Sigmoid colon (tissue), 6 donors: ENCODE measurements at regions not wholly inside any gene's neighbourhood (a gene's known extent, or its start where the extent isn't known, plus 50 kb on each side); places are given as distances from the start of the nearest gene placed in this dataset.

ENCODE experiments used
- DNase-seq: peaks from one replicate; pipeline ENCODE4 v3.0.0-alpha.2; 2019
- H3K27ac ChIP-seq, 4 donors: fragments of 200-600 bp; sonication (generic); one replicate each; pipeline ENCODE4 v1.5.1; 2016 to 2019; ENCODE audit warnings: mild to moderate bottlenecking in 1 of 4
- H3K27me3 ChIP-seq, 3 donors: fragments of 200-600 bp; sonication (generic); one replicate each; pipeline ENCODE4 v1.5.1; 2019; ENCODE audit warnings: mild to moderate bottlenecking in 1 of 3
- H3K36me3 ChIP-seq, 4 donors: fragments of 200-600 bp; sonication (generic); one replicate each; pipeline ENCODE4 v1.5.1; 2016 to 2019
- H3K4me1 ChIP-seq, 4 donors: fragments of 200-600 bp; sonication (generic); one replicate each; pipeline ENCODE4 v1.5.1; 2017 to 2019
- H3K4me3 ChIP-seq, 4 donors: fragments of 200-600 bp; sonication (generic); one replicate each; pipeline ENCODE4 v1.5.1; 2017 to 2019; ENCODE audit warnings: mild to moderate bottlenecking in 2 of 4, moderate library complexity in 1 of 4
- H3K9me3 ChIP-seq, 4 donors: fragments of 200-600 bp in 3 of 4; sonication (generic) in 3 of 4; one replicate each; pipeline versions ENCODE4 v1.5.1 to v1.6.1; 2013 to 2019
- EP300 ChIP-seq, 4 donors: sonication (generic); formaldehyde crosslinking; IDR thresholded peaks; one replicate each; pipeline ENCODE4 v1.6.1; 2017; ENCODE audit warnings: antibody characterized with exemption in 4 of 4
- POLR2A ChIP-seq, 2 donors: fragments of 450-650 bp; IDR thresholded peaks; one replicate each; pipeline ENCODE4 v1.6.1; 2016; ENCODE audit warnings: antibody characterized with exemption in 2 of 2, mild to moderate bottlenecking in 2 of 2, moderate library complexity in 2 of 2
- POLR2AphosphoS5 ChIP-seq, 4 donors: sonication (generic); formaldehyde crosslinking; IDR thresholded peaks; one replicate each; pipeline ENCODE4 v1.6.1; 2017; ENCODE audit warnings: antibody characterized with exemption in 4 of 4
- WGBS, 2 donors: extraction: QIAGEN DNeasy Blood & Tissue Kit; methylation state at CpG; one replicate each; pipeline ENCODE4 v1.1.7; 2013; 5-methylcytosine and 5-hydroxymethylcytosine counted together
- intact Hi-C: fragments of 100-400 bp; cut with DNase I; formaldehyde crosslinking; loops from one replicate; pipeline ENCODE4 v1.15.1; 2023
- TF ChIP-seq, protein P1 (sequence below), 4 experiments: fragments of 450-650 bp in 3 of 4; fragments of 200-600 bp in 1 of 4; IDR thresholded peaks; one replicate each; pipeline ENCODE4 v1.5.1; 2016 to 2019; ENCODE audit warnings: antibody characterized with exemption in 4 of 4, mild to moderate bottlenecking in 3 of 4, moderate library complexity in 2 of 4
- donor health status: healthy with polysubstance abuse.
- donor health status: healthy.

DNA sequence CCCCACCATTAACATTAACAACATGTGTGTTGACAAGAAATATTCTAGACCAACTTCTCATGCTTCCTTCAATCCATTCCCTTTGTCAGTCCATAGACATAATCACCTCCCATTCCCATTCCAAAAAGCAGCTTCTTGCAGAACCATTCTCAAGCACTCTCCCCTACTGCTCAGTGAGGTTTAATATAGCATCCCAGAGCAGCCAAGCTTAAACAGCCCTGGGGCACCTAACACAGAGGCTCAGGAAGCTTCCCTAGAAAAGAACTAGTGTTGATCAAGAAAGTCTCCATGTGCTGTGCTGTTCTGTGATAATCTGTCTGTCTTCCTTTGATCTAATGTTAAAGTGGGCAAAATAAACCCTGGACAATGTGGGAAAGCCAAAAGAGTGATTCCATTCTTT is 174.2 kb upstream of the NOCT start:
- intact Hi-C loops = no loop called here
- no peak for DNase-seq
- H3K4me3 ChIP-seq = no peak overlapping the region
- no peaks in the 10 kb centered on the region for H3K36me3 ChIP-seq
- no peaks in the 10 kb centered on the region for H3K27me3 ChIP-seq
- no peaks in the 10 kb centered on the region for H3K9me3 ChIP-seq
- H3K27ac ChIP-seq = no peak overlapping the region
- TF ChIP-seq EP300 (IDR thresholded peaks at IDR 0.05) (no peak), POLR2AphosphoS5 (IDR thresholded peaks at IDR 0.05) (no peak), POLR2A (IDR thresholded peaks at IDR 0.05) (no peak)
- no peaks in the 10 kb centered on the region for H3K4me1 ChIP-seq

DNA sequence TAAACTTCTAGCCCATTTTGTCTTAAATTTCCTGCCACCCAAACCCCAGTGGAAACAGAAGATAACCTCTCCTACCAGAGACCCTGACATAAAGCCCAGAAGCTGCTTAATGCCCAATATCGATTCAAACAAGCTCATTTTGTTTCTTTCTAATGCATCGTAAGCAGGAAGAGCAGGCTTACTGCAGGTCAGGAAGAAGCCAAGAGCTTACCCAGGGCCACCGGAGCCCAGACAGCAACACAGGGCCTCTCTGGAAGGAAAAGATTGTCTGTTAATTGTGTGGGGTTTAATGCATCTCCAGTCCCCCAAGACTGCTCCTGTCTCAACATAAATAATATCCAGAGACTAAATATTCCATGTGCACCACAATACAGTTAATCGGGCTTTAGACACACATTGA is 177.3 kb upstream of the NOCT start:
- Histone ChIP-seq H3K27ac (no peak overlapping the region), H3K4me3 (no peak overlapping the region), H3K4me1 (no peaks in the 10 kb centered on the region), H3K36me3 (no peaks in the 10 kb centered on the region), H3K9me3 (no peaks in the 10 kb centered on the region), H3K27me3 (no peaks in the 10 kb centered on the region)
- intact Hi-C loops = no loop called here
- WGBS, 2 donors = 82 to 94% methylated on average over 4 of the region's 4 CpGs
- TF ChIP-seq POLR2AphosphoS5 (IDR thresholded peaks at IDR 0.05) = no peak
- no peak for TF ChIP-seq EP300 (IDR thresholded peaks at IDR 0.05)
- TF ChIP-seq POLR2A (IDR thresholded peaks at IDR 0.05) = no peak
- TF ChIP-seq, protein P1, sequence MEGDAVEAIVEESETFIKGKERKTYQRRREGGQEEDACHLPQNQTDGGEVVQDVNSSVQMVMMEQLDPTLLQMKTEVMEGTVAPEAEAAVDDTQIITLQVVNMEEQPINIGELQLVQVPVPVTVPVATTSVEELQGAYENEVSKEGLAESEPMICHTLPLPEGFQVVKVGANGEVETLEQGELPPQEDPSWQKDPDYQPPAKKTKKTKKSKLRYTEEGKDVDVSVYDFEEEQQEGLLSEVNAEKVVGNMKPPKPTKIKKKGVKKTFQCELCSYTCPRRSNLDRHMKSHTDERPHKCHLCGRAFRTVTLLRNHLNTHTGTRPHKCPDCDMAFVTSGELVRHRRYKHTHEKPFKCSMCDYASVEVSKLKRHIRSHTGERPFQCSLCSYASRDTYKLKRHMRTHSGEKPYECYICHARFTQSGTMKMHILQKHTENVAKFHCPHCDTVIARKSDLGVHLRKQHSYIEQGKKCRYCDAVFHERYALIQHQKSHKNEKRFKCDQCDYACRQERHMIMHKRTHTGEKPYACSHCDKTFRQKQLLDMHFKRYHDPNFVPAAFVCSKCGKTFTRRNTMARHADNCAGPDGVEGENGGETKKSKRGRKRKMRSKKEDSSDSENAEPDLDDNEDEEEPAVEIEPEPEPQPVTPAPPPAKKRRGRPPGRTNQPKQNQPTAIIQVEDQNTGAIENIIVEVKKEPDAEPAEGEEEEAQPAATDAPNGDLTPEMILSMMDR (IDR thresholded peaks at IDR 0.05) = no peak
- DNase-seq = no peak

DNA sequence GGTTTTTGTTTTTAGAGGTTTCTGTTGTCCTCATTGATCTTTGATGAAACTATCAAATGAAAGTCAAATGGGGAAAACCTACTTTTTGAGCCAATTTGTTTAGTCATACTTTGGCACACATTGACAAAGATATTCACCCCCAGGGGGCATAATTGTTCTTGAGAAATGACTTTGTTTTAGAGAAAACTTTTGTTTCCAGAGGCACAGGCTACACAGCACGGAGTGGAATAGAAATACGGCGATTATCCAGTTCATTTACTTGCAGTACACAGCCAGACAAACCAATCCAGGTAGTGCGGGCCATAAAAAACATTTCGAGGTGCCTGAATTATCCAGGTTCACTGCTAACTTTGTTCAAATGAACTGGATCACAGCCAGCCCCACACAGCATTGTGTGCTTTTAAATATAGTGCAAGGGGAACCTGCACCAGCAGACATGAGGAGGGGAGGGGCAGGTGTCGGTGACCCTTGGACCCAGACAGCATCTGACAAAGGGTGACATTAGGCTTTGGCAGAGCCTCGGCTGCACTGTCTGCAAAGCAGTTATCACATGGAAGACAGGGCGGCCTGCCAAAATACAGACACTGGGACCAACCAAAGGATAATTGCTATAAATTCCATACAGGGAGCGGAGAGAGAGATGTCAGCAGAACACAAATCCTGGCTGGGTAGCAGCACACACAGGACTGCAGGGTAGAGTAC is 179.6 kb upstream of the NOCT start:
- intact Hi-C loops = no loop called here
- WGBS, 2 donors = 16 to 67% methylated on average over 9 of the region's 9 CpGs
- Histone ChIP-seq H3K36me3 (no peaks in the 10 kb centered on the region), H3K9me3 (no peaks in the 10 kb centered on the region), H3K27ac (no peak overlapping the region), H3K4me3 (no peak overlapping the region), H3K27me3 (no peaks in the 10 kb centered on the region), H3K4me1 (no peaks in the 10 kb centered on the region)
- no peak for DNase-seq
- TF ChIP-seq POLR2A (IDR thresholded peaks at IDR 0.05) = no peak
- no peak for TF ChIP-seq POLR2AphosphoS5 (IDR thresholded peaks at IDR 0.05)
- TF ChIP-seq EP300 (IDR thresholded peaks at IDR 0.05) = no peak
- TF ChIP-seq, protein P1 (IDR thresholded peaks at IDR 0.05) = no peak

DNA sequence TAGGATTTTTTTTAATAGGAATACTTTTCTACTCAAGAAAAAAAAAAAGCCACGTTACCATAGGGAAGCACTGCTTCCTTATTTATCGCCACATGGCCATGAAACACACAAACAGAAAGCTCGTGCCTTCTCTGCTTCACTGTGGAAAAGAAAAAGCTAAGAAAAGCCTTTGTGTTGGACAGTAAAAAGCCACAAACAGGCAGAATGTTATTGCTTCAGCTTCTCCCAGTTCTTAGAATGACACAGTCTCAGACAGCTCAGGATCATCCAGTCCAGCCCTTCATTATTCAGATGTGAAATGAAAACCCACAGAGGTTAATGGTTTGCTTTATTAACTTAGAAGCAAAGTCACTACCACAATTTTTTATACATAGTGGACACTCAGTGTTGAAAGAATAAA is 181.6 kb upstream of the NOCT start:
- H3K36me3 ChIP-seq = no peaks in the 10 kb centered on the region
- no peaks in the 10 kb centered on the region for H3K27me3 ChIP-seq
- no peak for DNase-seq
- H3K4me1 ChIP-seq = no peaks in the 10 kb centered on the region
- H3K9me3 ChIP-seq = no peaks in the 10 kb centered on the region
- H3K27ac ChIP-seq = no peak overlapping the region
- no peak for TF ChIP-seq POLR2A (IDR thresholded peaks at IDR 0.05)
- TF ChIP-seq POLR2AphosphoS5 (IDR thresholded peaks at IDR 0.05) = no peak
- TF ChIP-seq, protein P1 (IDR thresholded peaks at IDR 0.05) = no peak
- TF ChIP-seq EP300 (IDR thresholded peaks at IDR 0.05) = no peak
- intact Hi-C loops = no loop called here
- 38 to 55% methylated on average over 3 of the region's 3 CpGs for WGBS, 2 donors
- H3K4me3 ChIP-seq = no peak overlapping the region

DNA sequence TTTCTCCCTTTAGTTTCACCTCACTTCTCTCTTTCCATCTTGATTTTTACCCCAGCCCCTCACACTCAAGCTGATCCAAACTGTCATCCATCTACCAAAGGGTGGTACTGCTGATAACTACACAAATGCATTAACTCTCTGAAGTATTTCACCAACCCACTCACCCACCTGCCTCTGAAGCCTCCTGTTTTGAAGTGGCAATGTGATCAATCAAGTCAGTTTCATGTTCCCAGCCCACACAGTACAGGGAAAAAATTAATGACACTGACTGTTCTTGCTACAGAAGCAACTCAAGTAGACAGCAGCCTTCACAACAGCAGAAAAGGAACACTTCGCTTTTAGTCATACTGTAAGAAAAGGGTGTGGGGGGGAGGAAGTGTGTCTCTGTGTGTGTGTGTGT is 183.0 kb upstream of the NOCT start:
- TF ChIP-seq POLR2AphosphoS5 (IDR thresholded peaks at IDR 0.05) (no peak), EP300 (IDR thresholded peaks at IDR 0.05) (no peak)
- TF ChIP-seq, protein P1 (IDR thresholded peaks at IDR 0.05) = no peak
- 88 to 97% methylated on average over 1 of the region's 1 CpG for WGBS, 2 donors

More for the DNA sequence above, 183.0 kb upstream of the NOCT start:
- intact Hi-C loops = no loop called here
- Histone ChIP-seq H3K27me3 (no peaks in the 10 kb centered on the region), H3K9me3 (no peaks in the 10 kb centered on the region), H3K27ac (no peak overlapping the region), H3K4me1 (no peaks in the 10 kb centered on the region), H3K4me3 (no peak overlapping the region), H3K36me3 (no peaks in the 10 kb centered on the region)
- no peak for DNase-seq
